ENCODE measurements at regions not wholly inside any gene's neighbourhood (a gene's known extent, or its start where the extent isn't known, plus 50 kb on each side); places are given as distances from the start of the nearest gene placed in this dataset.

DNA sequence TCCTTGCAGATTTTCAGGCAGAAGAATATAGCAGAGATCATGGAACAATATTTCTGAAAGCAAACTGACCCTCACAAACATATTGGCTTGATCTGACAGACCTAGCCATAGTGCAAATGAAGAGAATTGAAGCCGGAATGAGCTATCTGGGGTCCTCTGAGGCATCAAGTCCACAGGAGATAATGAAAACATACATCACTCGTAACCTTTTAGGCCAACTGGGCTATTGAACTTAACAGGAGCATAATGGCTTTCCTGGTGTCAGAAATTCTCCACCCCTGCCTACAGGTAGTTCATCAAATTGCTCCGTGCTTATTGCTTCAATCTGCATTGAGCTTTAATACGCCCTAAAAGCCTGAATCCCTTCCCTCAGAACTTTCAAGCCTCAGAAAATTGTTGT is 1414.6 kb upstream of the TENM4 start:
- TF ChIP-seq EP300 (IDR thresholded peaks at IDR 0.05): no peak
- TF ChIP-seq POLR2A (IDR thresholded peaks at IDR 0.05): no peak
- TF ChIP-seq CTCF (IDR thresholded peaks at IDR 0.05): no peak
